ENCODE measurements at regions not wholly inside any gene's neighbourhood (a gene's known extent, or its start where the extent isn't known, plus 50 kb on each side); places are given as distances from the start of the nearest gene placed in this dataset.

GRCh38 chr12:107258780-107259179 is 165.4 kb upstream of the CRY1 start:
- 100% methylated on average over 1 of the region's 3 CpGs for WGBS (ENCODE audit: insufficient coverage)
- no peak for DNase-seq

GRCh38 chr12:107263980-107264379 is 170.6 kb upstream of the CRY1 start:
- POLR2A ChIA-PET = no interaction called here

More at GRCh38 chr12:107258780-107259179, 165.4 kb upstream of the CRY1 start:
- CTCF ChIA-PET = interaction anchor here (0.6 kb wide), 1 partner anchor 32 kb away, joined by 3 read pairs; no protein-coding TSS in a partner anchor
- no peaks in the 10 kb centered on the region for H3K4me1 ChIP-seq (ENCODE audit: control extremely low read depth in 1 of 4, control insufficient read depth in 4 of 4, insufficient read depth in 4 of 4, low read length in 3 of 4)
- H3K27me3 ChIP-seq (replicated peaks in 2 of 5; ENCODE audit: control insufficient read depth in 4 of 5, insufficient read depth in 5 of 5, low read length in 4 of 5) = peaks cover 0 to 2% (median 0%) of the 10 kb centered on the region in 5 experiments
- no peak overlapping the region for H3K27ac ChIP-seq (ENCODE audit: insufficient read depth in 1 of 2, low read depth in 1 of 2, low read length in 2 of 2, poor library complexity in 1 of 2, severe bottlenecking in 2 of 2)
- H3K9me3 ChIP-seq (ENCODE audit: control extremely low read depth in 1 of 5, control insufficient read depth in 4 of 5, insufficient read depth in 2 of 5, low read depth in 1 of 5, low read length in 4 of 5) = peaks cover 0 to 11% (median 5%) of the 10 kb centered on the region in 5 experiments
- no peaks in the 10 kb centered on the region for H3K36me3 ChIP-seq (ENCODE audit: control insufficient read depth in 4 of 4, insufficient read depth in 4 of 4, low read length in 3 of 4)
- H3K4me3 ChIP-seq (ENCODE audit: control insufficient read depth in 1 of 7, extremely low read depth in 1 of 7, insufficient read depth in 4 of 7, low read depth in 2 of 7, low read length in 6 of 7) = no peak overlapping the region
- POLR2A ChIA-PET = no interaction called here

GRCh38 chr12:107264667-107265066 is 171.3 kb upstream of the CRY1 start:
- H3K4me3 ChIP-seq (ENCODE audit: control insufficient read depth in 1 of 7, extremely low read depth in 1 of 7, insufficient read depth in 4 of 7, low read depth in 2 of 7, low read length in 6 of 7) = no peak overlapping the region
- ChIA-PET POLR2A (no interaction called here), CTCF (no interaction called here)
- no peak overlapping the region for H3K27ac ChIP-seq (ENCODE audit: insufficient read depth in 1 of 2, low read depth in 1 of 2, low read length in 2 of 2, poor library complexity in 1 of 2, severe bottlenecking in 2 of 2)
- no peaks in the 10 kb centered on the region for H3K4me1 ChIP-seq (ENCODE audit: control extremely low read depth in 1 of 4, control insufficient read depth in 4 of 4, insufficient read depth in 4 of 4, low read length in 3 of 4)
- H3K9me3 ChIP-seq (ENCODE audit: control extremely low read depth in 1 of 5, control insufficient read depth in 4 of 5, insufficient read depth in 2 of 5, low read depth in 1 of 5, low read length in 4 of 5) = peaks cover 0 to 9% (median 4%) of the 10 kb centered on the region in 5 experiments
- DNase-seq = no peak
- H3K27me3 ChIP-seq (replicated peaks in 2 of 5; ENCODE audit: control insufficient read depth in 4 of 5, insufficient read depth in 5 of 5, low read length in 4 of 5) = peaks cover 0 to 2% (median 0%) of the 10 kb centered on the region in 5 experiments
- no peaks in the 10 kb centered on the region for H3K36me3 ChIP-seq (ENCODE audit: control insufficient read depth in 4 of 4, insufficient read depth in 4 of 4, low read length in 3 of 4)
- 100% methylated on average over 1 of the region's 7 CpGs for WGBS (ENCODE audit: insufficient coverage)

More at GRCh38 chr12:107263980-107264379, 170.6 kb upstream of the CRY1 start:
- DNase-seq = no peak
- Histone ChIP-seq H3K27ac (ENCODE audit: insufficient read depth in 1 of 2, low read depth in 1 of 2, low read length in 2 of 2, poor library complexity in 1 of 2, severe bottlenecking in 2 of 2) (no peak overlapping the region), H3K27me3 (replicated peaks in 2 of 5; ENCODE audit: control insufficient read depth in 4 of 5, insufficient read depth in 5 of 5, low read length in 4 of 5) (peaks cover 0 to 2% (median 0%) of the 10 kb centered on the region in 5 experiments), H3K9me3 (ENCODE audit: control extremely low read depth in 1 of 5, control insufficient read depth in 4 of 5, insufficient read depth in 2 of 5, low read depth in 1 of 5, low read length in 4 of 5) (peaks cover 0 to 9% (median 4%) of the 10 kb centered on the region in 5 experiments), H3K36me3 (ENCODE audit: control insufficient read depth in 4 of 4, insufficient read depth in 4 of 4, low read length in 3 of 4) (no peaks in the 10 kb centered on the region), H3K4me3 (ENCODE audit: control insufficient read depth in 1 of 7, extremely low read depth in 1 of 7, insufficient read depth in 4 of 7, low read depth in 2 of 7, low read length in 6 of 7) (no peak overlapping the region), H3K4me1 (ENCODE audit: control extremely low read depth in 1 of 4, control insufficient read depth in 4 of 4, insufficient read depth in 4 of 4, low read length in 3 of 4) (no peaks in the 10 kb centered on the region)
- CTCF ChIA-PET = no interaction called here

- no peaks in the 10 kb centered on the region for H3K4me1 ChIP-seq (ENCODE audit: control extremely low read depth in 1 of 4, control insufficient read depth in 4 of 4, insufficient read depth in 4 of 4, low read length in 3 of 4)
- no peak overlapping the region for H3K4me3 ChIP-seq (ENCODE audit: control insufficient read depth in 1 of 7, extremely low read depth in 1 of 7, insufficient read depth in 4 of 7, low read depth in 2 of 7, low read length in 6 of 7)
- no peak overlapping the region for H3K27ac ChIP-seq (ENCODE audit: insufficient read depth in 1 of 2, low read depth in 1 of 2, low read length in 2 of 2, poor library complexity in 1 of 2, severe bottlenecking in 2 of 2)
- WGBS (ENCODE audit: insufficient coverage) = 73% methylated on average over 1 of the region's 1 CpG
- ChIA-PET CTCF (no interaction called here), POLR2A (interaction anchor here (0.6 kb wide), 1 partner anchor 537 kb away, joined by 3 read pairs; no protein-coding TSS in a partner anchor)
- H3K27me3 ChIP-seq (replicated peaks in 2 of 5; ENCODE audit: control insufficient read depth in 4 of 5, insufficient read depth in 5 of 5, low read length in 4 of 5) = no peaks in the 10 kb centered on the region
- H3K9me3 ChIP-seq (ENCODE audit: control extremely low read depth in 1 of 5, control insufficient read depth in 4 of 5, insufficient read depth in 2 of 5, low read depth in 1 of 5, low read length in 4 of 5) = peaks cover 0 to 9% (median 3%) of the 10 kb centered on the region in 5 experiments
- DNase-seq = no peak
- H3K36me3 ChIP-seq (ENCODE audit: control insufficient read depth in 4 of 4, insufficient read depth in 4 of 4, low read length in 3 of 4) = no peaks in the 10 kb centered on the region
Observed at GRCh38 chr12:107267604-107268003, 174.3 kb upstream of the CRY1 start.

GRCh38 chr12:107271523-107271922 is 178.2 kb upstream of the CRY1 start:
- 100% methylated on average over 2 of the region's 2 CpGs for WGBS (ENCODE audit: insufficient coverage)
- Histone ChIP-seq H3K27ac (ENCODE audit: insufficient read depth in 1 of 2, low read depth in 1 of 2, low read length in 2 of 2, poor library complexity in 1 of 2, severe bottlenecking in 2 of 2) (no peak overlapping the region), H3K36me3 (ENCODE audit: control insufficient read depth in 4 of 4, insufficient read depth in 4 of 4, low read length in 3 of 4) (no peaks in the 10 kb centered on the region), H3K27me3 (replicated peaks in 2 of 5; ENCODE audit: control insufficient read depth in 4 of 5, insufficient read depth in 5 of 5, low read length in 4 of 5) (no peaks in the 10 kb centered on the region), H3K9me3 (ENCODE audit: control extremely low read depth in 1 of 5, control insufficient read depth in 4 of 5, insufficient read depth in 2 of 5, low read depth in 1 of 5, low read length in 4 of 5) (no peaks in the 10 kb centered on the region), H3K4me3 (ENCODE audit: control insufficient read depth in 1 of 7, extremely low read depth in 1 of 7, insufficient read depth in 4 of 7, low read depth in 2 of 7, low read length in 6 of 7) (no peak overlapping the region), H3K4me1 (ENCODE audit: control extremely low read depth in 1 of 4, control insufficient read depth in 4 of 4, insufficient read depth in 4 of 4, low read length in 3 of 4) (no peaks in the 10 kb centered on the region)
- ChIA-PET POLR2A (no interaction called here), CTCF (no interaction called here)
- DNase-seq = no peak

- DNase-seq = no peak
- CTCF ChIA-PET = no interaction called here
- no peaks in the 10 kb centered on the region for H3K36me3 ChIP-seq (ENCODE audit: control insufficient read depth in 4 of 4, insufficient read depth in 4 of 4, low read length in 3 of 4)
- no peaks in the 10 kb centered on the region for H3K4me1 ChIP-seq (ENCODE audit: control extremely low read depth in 1 of 4, control insufficient read depth in 4 of 4, insufficient read depth in 4 of 4, low read length in 3 of 4)
- POLR2A ChIA-PET = no interaction called here
- H3K27me3 ChIP-seq (replicated peaks in 2 of 5; ENCODE audit: control insufficient read depth in 4 of 5, insufficient read depth in 5 of 5, low read length in 4 of 5) = no peaks in the 10 kb centered on the region
- H3K9me3 ChIP-seq (ENCODE audit: control extremely low read depth in 1 of 5, control insufficient read depth in 4 of 5, insufficient read depth in 2 of 5, low read depth in 1 of 5, low read length in 4 of 5) = peaks cover 0 to 4% (median 3%) of the 10 kb centered on the region in 5 experiments
- WGBS (ENCODE audit: insufficient coverage) = no CpG with 5 or more reads among the region's 1 CpG
- H3K4me3 ChIP-seq (ENCODE audit: control insufficient read depth in 1 of 7, extremely low read depth in 1 of 7, insufficient read depth in 4 of 7, low read depth in 2 of 7, low read length in 6 of 7) = no peak overlapping the region
- no peak overlapping the region for H3K27ac ChIP-seq (ENCODE audit: insufficient read depth in 1 of 2, low read depth in 1 of 2, low read length in 2 of 2, poor library complexity in 1 of 2, severe bottlenecking in 2 of 2)
Observed at GRCh38 chr12:107275530-107275929, 182.2 kb upstream of the CRY1 start.

- CTCF ChIA-PET = no interaction called here
- DNase-seq = peak in 2 of 3 donors; percentile 39 to 55
- H3K9me3 ChIP-seq (ENCODE audit: control extremely low read depth in 1 of 5, control insufficient read depth in 4 of 5, insufficient read depth in 2 of 5, low read depth in 1 of 5, low read length in 4 of 5) = peaks cover 0 to 4% (median 3%) of the 10 kb centered on the region in 5 experiments
- no peaks in the 10 kb centered on the region for H3K36me3 ChIP-seq (ENCODE audit: control insufficient read depth in 4 of 4, insufficient read depth in 4 of 4, low read length in 3 of 4)
- 75% methylated on average over 1 of the region's 1 CpG for WGBS (ENCODE audit: insufficient coverage)
- POLR2A ChIA-PET = no interaction called here
- H3K4me3 ChIP-seq (ENCODE audit: control insufficient read depth in 1 of 7, extremely low read depth in 1 of 7, insufficient read depth in 4 of 7, low read depth in 2 of 7, low read length in 6 of 7) = no peak overlapping the region
- H3K27me3 ChIP-seq (replicated peaks in 2 of 5; ENCODE audit: control insufficient read depth in 4 of 5, insufficient read depth in 5 of 5, low read length in 4 of 5) = no peaks in the 10 kb centered on the region
- no peaks in the 10 kb centered on the region for H3K4me1 ChIP-seq (ENCODE audit: control extremely low read depth in 1 of 4, control insufficient read depth in 4 of 4, insufficient read depth in 4 of 4, low read length in 3 of 4)
- H3K27ac ChIP-seq (ENCODE audit: insufficient read depth in 1 of 2, low read depth in 1 of 2, low read length in 2 of 2, poor library complexity in 1 of 2, severe bottlenecking in 2 of 2) = no peak overlapping the region
Observed at GRCh38 chr12:107277855-107278254, 184.5 kb upstream of the CRY1 start.

Data from common myeloid progenitor, CD34-positive (primary cell).